NCI-H2227 (cell line): ENCODE measurements at regions not wholly inside any gene's neighbourhood (a gene's known extent, or its start where the extent isn't known, plus 50 kb on each side); places are given as distances from the start of the nearest gene placed in this dataset.

Experiments used
- DNase-seq: peaks from one replicate; lab custom pipeline; 2025; ENCODE audit not compliant: unreplicated experiment; lab: John Stamatoyannopoulos, UW

DNA sequence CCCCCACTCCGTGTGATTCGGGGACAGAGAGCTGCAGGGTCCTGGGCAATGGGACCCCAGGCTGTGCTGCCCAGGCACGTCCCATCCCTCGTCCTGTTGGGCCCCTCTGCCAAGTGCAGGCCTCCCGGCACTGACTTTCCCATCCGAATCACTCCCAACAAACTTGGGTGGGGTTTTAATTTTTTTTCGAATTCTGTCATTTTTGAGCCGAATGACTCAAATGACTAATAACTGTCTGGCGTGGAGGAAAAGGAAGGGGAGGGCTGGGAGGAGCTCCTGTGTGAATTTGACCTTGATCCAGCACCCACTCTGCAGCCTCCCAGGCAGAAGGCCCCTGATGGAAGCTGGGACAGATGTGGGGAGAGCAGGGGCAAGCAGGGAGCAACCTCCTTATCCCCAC lies 1173.2 kb downstream of the BRD1 start:
- DNase-seq = no peak

DNA sequence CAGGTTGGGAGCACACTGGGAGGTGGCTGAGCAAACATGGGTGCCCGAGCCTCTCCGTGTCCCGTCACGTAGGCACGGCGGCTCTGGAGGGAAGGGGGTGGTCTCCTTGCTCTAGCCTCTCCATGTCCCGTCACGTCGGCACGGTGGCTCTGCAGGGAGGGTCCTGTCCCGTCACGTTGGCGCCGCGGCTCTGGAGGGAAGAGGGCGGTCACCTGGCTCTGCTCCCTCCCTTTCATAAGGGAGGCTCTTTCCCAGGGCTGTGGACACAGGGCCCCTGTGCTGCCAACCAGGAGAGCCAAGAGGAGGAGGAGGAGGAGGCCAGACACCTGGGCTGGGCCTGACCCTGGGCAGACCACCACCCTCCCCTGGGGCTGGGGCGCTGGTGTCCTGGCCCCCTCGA lies 1173.7 kb downstream of the BRD1 start:
- no peak for DNase-seq

DNA sequence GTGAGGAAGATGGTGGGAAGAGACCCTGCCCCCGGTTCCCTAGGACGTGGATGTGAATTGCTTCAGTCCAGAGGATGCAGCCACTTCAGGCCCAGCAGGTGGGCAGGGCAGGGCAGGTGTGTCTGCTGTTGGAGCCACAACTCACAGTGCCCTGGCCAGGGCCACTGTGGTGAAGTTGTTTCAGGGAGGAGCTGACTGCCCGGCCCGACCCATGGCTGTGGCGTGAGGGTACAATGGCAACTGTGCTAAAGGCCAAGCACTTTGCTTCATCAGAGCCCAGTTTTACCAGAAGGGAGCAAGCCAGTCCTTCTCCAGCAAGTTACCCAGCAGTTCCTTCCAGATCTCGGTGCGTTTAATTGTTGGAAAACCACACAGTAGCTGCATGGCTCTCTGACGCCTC lies 1174.4 kb downstream of the BRD1 start:
- no peak for DNase-seq

DNA sequence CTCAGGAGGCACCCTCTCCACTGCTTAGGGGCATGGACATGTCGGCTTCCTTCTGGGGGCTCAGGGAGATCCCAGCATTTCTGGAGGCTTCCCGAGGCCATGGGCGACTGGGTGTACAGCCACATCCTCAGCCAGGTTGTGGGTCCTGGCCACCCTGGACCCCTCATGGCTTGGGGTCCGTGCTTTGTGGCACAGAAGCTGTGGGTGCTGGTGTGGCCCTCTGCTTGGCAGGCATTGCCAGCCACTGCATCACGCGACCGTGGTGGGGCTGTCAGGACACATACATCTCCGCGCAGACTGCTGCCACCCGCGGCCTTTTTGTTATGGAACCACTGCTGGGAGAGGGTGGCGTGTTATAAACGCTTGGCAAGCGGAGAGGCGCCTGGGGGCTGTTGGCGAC lies 1174.9 kb downstream of the BRD1 start:
- no peak for DNase-seq

DNA sequence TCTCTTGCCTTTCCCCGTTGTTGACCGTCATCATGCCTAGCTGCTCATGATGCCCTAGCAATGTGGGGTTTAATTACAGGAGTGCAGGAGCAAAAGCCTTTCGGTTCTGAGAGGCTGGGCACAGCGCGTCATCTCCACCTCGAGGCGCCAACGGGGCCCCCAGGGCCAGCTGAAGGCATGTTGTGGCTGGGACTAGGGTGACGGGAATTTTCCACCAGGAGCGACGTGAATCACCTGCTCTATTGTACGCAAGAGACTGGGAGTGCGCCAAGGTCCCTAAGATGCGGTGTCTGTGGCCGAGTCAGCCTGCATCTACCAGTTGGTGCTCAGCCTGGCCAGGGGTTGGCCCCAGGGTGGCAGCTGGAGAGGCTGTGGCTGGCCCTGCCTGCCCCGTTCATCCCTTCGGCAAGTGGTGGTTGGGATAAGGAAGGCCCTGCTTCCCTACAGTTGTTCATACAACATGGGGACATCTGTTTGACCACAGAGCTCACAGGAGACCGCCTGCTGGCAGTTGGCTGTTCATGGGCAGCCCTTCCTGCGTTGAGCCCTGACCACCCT lies 1175.6 kb downstream of the BRD1 start:
- DNase-seq = no peak

DNA sequence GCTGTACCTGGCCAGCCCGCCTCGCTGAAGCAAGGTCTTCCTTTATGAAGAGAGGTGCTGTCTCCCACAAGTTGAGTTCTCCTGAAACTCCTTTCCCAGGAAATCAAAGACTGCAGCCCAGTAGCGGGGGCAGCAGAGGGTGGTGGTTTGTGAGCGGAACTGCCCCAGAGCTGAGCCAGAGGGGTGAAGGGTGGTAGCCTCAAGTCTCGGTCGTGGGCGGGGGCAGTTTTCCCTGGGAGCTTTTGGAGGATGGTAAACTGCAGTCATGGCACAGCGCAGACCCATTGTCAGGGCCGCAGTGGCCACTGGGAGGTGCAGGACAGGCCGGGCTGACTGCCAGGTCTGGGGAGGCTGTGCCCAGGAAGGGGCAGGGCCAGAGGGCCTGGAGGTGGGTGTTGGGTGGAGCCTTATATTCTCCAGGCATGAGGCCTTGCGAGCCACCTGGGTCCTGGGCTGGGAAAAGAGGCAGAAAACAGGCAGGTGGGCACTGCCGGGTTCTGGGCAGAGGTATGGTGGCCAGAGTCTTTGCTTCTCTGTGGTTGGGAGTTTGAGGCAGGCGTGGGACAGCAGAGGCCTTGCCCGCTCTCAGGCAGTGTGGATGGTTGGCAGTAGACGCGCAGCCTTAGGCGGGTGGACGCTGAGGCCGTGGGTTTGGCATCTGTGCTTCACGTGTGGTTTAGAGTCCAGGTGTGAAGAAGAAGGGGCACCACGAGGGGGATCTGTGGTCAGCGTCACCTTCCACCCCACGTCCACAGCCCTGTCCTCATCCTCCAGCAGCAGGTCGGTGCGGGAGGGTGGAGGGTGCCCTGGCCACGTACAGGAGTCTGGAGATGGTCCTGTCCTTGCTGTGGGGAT lies 1176.4 kb downstream of the BRD1 start:
- DNase-seq = no peak

DNA sequence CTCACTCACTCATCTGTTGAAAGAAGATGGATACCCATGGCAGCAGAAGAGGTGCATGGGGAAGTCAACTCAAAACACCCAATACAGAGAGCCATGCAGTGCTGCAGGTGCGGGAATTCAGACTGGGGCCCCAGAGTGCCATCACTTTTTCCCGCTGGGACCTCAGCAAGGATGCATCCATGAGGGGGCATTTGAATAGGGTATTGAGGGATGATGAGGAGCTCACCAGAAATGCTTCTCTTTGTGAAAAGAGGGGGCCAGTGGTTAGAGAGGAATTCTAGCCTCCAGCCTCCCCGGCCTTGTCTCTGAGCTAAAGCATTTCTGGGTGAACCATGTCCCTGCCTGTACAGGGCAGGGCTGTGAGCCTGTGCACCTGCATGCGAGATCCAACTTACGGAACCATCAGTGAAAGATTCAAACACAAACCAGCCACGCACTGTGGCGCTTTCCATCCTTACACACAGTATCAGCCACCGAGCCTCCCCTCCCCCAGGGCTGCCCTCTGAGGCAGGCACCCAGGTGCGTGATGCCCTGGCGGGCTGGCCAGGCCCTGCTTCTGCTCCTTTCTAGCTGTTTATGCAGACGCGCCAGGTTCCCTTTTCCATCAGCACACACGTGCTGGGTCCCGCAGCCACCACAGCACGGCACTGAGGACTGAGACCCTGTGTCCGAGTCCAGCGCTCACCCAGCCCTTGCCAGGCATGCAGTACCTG lies 1177.2 kb downstream of the BRD1 start:
- no peak for DNase-seq

DNA sequence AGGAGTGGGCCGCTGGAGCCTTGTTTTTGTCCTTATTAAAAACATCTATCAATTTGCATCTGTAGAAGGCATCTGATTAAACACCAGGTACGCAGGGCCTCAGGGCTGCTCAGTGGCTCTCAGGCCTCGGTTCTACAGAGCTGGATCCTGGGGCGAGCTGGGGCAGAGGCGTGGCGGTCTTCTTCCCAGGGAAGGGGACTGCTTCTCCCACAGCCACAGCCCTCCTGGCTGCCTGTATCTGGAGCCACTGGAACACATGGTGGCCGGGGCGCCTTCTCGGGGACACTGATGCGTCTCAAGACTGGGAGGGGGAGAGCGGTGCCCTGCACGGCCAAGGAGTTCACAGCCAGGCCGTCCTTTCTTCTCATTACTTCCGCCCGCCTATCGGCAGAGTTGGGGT lies 1178.2 kb downstream of the BRD1 start:
- no peak for DNase-seq

DNA sequence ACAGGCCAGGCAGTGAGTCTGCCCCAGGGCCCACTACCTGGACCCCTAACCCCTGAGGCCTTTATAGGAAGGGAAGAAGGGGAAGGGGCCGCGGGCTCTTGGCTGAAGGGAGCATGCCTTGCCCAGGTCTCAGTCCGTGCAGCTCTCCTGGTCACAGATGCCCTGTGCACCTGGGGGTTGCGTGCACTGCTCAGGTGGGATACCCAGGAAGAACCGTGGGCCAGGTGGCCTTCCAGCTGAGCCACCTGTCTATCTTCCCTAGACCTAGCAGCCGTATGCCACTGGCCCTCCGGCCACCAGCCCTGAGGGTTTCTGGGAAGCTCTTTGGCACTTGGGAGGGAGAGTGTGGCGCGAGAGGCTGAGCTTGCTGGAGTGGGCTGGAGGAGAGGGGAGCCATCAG lies 1178.6 kb downstream of the BRD1 start:
- DNase-seq = no peak

DNA sequence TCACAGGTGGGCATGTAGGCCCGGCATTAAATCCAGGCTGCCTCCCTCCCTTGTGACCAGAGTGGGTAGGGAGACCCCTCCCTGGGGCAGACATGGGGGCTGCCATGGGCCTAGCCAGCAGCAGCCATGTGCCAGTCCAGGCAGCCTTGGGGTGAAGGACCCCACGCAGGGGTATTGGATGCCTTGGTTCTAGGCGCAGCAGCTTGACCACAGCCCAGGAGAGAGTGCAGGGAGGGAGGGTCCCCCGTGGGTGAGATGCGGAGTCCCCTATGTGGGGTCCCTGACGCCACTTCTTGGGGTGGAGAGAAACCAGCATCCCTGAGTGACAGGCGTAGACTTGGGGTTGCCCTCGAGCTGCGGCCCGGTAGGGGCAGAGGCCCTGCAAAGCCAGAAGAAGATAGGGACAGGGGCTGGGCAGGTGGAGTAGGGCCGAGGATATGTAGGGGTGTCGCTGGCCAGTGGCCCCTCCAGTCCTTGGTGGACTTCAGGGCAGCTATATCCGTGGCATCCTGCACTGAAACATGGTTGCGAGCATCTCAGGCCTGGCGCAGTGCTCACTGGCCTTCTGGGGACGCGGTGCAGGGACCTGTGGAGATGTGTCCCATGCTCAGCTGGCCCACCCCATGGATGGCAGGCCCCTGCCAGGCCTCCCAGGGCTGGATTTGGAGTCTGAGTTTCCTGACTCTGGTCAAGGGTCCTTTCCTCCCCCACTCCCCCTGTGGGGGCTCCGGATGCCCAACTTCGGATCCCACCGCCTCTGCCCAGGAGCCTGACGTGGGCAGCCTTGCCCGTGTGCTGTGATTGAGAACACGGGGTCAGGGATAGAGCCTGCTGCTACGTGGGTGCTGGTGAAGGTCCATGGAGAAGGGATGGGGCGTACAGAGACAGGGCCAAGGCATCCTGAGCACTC lies 1179.8 kb downstream of the BRD1 start:
- DNase-seq = no peak

DNA sequence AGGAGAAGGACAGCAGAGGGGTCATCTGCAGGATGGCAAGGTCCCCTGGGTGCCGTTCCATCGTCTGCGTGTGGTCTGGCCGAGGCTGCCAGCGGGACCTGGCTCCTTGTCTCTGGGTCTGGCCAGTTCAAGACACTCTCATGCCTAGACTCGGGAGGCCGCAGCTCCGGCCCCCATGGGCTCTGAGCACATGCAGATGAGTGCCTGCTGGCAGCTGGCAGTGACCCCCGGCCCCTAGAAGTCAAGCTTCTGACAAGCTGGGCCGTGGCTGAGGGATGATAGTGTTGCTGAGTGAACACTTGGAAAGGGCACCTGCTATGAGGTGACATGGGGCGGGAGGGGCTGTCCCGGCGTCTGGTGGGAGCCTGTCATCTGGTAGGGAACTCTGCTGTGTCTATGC lies 1180.6 kb downstream of the BRD1 start:
- DNase-seq = no peak

DNA sequence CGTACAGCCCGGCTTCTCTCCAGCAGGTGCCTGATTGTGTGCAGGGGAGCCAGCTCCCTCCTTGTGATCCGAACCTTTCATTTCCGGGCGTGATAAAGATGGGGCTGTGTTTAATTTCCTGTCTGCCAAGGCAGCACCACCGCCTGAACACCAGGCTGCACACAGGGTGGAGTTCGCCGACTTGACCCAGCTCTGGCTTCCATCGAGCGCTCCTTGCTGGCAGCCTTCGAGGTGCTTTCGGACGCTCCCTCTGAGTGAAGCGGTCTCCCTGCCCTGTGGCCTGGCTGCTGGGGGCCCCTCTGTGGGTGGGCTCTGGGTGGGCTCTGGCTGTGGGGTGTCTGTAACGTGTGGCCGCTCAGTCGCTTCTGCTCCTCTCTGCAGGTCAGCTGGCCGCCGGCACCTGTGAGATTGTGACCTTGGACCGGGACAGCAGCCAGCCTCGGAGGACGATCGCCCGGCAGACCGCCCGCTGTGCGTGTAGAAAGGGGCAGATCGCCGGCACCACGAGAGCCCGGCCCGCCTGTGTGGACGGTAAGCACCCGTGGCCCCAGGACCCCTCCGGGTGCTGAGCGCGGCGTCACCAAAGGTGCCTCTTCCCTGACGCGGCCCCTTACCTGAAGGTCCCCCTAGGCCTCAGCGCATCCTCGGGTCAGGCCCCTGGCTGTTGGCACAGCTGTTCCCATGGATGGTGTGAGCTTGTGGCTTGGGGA lies 1181.3 kb downstream of the BRD1 start:
- no peak for DNase-seq

DNA sequence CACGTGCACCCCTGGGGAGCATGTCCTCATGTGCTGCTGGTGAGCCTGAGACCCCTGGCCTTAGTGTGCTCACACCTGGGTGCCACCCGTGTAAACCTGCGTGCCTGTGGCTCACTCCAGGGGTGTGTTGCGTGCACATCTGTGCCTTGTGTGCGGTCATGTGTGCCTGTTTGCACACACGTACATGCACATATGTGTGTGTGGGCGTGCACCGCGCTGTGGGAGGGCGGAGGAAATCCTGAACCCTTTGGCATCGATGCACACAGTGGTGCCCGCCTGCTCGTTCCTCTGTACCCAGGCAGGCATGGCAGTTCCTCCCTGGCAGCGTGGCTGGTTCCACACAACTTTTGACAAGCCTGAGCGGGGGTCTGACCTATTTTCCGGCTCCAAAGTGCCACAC lies 1181.9 kb downstream of the BRD1 start:
- DNase-seq = no peak

DNA sequence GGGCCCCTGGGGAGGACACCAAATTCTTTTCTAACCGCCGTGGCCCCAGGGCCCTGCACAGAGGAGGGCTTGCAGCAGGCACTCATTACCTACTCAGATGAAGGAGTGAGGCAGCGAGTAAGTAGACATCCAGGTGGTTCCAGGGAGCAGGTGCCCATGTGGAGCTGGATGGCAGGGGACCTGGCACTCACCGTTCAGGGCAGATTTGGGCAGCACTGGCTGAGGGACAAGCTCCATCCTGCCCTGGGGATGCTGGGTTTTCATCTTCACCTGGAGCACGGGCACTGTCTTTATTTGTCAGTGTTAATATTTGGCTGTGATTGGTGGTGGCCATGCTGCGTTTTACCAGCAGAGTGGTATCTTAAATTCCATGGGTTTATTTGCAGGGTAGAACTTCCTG lies 1182.7 kb downstream of the BRD1 start:
- DNase-seq = no peak

DNA sequence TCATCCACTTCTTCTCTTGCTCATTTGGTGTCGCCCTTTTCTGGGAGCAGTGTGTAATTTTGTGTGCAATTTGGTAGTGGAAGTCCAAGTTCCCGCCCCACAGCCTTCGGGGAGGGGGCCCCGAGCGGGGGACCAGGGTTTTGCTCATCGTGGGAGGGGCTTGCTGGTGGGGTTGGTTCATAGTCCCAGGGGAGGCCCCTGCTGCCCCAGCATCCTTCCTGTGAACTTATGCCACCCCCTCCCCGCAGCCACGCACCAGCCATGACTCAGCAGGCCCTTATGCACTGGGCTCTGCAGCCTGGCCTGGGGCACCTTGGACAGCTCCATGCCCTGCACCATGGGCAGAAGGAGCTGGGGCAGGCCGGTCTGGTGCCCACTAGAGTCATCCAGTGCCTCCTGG lies 1183.6 kb downstream of the BRD1 start:
- no peak for DNase-seq

DNA sequence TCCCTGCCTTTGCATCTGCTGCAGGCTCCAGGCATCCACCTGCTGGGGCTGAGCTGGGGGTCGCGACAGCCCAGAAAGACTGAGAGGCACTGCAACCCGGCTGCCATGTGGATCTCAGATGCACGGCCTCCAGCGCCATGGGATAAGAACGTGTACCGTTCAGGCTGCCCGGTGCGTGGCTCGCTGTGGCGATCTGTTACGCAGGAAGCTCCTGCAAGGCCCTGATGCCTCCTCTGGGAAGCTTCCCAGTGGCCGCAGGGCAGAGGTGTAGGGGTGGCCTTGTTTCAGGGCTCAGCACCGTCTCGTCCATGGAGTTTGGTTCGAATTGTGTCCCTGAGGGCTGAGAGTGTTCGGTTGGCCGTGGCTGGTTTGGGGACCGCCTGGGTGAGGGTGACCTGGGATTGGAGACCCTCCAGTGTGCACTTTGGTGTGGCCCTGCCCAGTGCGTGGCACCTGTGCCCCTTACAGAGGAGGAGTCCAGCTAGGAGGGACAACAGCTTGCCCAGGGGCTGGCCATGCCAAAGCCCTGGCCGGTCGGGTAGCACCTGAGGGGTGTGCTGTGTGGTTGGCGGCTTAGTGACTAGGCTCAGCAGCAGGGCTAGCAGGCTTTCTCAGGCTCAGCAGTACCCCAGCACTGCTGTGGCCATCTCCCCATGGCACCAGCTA lies 1184.5 kb downstream of the BRD1 start:
- DNase-seq = no peak

DNA sequence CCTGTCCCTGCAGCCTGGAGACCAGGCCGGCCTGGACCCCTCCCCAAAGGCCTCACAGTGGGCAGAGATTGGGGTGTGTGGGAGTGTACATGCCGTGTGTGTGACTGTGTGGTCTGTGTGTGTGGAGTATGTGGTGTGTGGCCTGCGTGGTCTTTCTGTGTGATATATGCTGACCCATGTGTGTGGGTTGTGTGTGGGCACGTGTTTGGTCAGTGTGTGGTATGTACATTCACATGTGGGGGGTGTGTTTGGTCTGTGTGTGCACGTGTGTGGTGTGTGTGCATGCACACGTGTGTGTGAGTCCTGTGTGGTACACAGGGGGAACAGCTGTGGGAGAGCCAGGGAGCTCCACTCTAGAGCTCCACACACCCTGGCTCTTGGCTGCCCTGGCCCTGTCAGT lies 1185.1 kb downstream of the BRD1 start:
- no peak for DNase-seq

DNA sequence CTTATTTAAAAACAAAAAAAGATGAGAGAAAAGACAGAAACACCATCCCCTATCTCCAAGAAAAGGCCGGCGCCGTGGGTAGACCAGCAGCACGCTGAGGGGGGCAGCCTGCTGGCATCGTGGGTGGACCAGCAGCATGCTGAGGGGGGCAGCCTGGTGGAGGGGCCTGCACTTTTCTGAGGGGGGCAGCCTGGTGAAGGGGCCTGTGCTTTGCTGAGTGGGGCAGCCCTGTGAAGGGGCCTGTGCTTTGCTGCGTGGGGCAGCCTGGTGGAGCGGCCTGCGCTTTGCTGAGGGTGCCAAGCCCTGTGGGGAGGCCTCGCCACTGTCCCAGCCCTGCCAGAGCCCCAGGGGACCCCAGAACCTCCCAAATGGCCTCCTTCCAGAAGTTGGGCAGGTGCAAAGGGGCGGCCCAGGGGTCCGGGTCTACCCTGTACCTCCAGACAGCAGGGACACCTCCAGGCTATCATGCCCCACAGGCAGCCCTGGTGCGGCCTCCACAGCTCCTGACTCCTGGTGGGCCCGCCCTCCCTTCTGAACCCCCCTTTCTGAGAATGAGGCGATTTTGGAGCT lies 1185.7 kb downstream of the BRD1 start:
- DNase-seq = no peak

DNA sequence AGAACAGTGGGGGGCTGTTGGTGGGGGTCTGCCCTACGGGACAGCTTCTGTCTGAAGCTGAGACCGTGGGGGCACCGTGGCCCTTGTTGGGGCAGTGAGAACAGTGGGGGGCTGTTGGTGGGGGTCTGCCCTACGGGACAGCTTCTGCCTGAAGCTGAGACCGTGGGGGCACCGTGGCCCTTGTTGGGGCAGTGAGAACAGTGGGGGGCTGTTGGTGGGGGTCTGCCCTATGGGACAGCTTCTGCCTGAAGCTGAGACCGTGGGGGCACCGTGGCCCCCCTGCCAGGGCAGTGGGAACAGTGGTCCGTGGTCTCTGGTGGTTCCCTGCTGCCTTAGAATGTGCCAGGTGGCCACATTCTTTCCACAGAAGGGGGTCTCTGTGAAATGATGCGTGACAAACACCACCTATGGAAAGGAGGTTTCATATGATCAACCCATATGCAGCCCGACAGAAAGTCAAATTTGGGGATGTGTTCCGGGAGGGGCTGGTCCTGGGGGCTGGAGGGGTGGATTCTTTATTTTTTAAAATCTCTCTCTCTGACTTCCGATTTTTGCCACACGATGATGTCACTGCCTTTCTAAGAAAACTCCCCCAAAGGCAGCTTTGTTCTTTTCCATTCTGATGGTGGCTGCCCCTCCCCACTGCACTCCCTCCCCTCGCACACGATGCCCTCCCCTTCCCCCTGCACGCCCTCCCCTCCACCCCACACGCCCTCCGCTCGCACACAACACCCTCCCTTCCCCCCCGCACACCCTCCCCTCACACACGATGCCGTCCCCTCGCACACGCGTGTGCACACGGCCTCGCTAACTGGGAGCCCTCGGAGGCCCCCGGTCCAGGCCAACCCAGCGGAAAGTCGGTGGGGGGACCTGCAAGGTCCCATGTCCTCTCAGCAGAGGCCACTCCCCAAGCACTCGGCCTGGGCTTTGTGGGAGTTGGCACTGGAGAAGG lies 1186.5 kb downstream of the BRD1 start:
- DNase-seq = no peak
